HL-60 (cell line): ENCODE measurements at regions not wholly inside any gene's neighbourhood (a gene's known extent, or its start where the extent isn't known, plus 50 kb on each side); places are given as distances from the start of the nearest gene placed in this dataset.

Experiments used
- GABPA ChIP-seq: IDR thresholded peaks from 2 replicates; pipeline ENCODE4 v1.6.1; 2012; ENCODE audit warnings: low read depth
- POLR2AphosphoS5 ChIP-seq: IDR thresholded peaks from 2 replicates; pipeline ENCODE4 v1.6.1; 2012; ENCODE audit warnings: low read depth
- TF ChIP-seq, protein P1 (sequence below): IDR thresholded peaks from one replicate; pipeline ENCODE4 v1.5.1; 2011; ENCODE audit warnings: low read length, control low read depth, inconsistent platforms; ENCODE audit not compliant: insufficient read depth
- TF ChIP-seq, protein P2 (sequence below): IDR thresholded peaks from 2 replicates; pipeline ENCODE4 v1.6.1; 2012; ENCODE audit warnings: low read depth; ENCODE audit not compliant: insufficient replicate concordance

DNA sequence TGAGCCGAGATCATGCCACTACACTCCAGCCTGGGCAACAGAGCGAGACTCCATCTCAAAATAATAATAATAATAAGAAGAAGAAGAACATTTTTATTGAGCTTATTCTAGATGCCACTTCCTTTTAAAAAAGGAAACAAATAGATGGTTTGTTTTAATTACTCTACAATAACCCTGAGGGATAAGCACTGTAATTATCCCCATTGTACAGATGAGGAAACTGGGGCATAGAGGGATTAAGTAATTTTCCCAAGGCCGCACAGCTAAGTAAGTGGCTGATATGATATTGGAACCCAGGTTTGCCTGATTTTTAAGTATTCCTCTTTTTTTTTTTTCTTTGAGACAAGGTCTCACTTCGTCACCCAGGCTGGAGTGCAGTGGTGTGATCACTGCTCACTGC is 58.5 kb upstream of the LRIG2 start:
- TF ChIP-seq, protein P1, sequence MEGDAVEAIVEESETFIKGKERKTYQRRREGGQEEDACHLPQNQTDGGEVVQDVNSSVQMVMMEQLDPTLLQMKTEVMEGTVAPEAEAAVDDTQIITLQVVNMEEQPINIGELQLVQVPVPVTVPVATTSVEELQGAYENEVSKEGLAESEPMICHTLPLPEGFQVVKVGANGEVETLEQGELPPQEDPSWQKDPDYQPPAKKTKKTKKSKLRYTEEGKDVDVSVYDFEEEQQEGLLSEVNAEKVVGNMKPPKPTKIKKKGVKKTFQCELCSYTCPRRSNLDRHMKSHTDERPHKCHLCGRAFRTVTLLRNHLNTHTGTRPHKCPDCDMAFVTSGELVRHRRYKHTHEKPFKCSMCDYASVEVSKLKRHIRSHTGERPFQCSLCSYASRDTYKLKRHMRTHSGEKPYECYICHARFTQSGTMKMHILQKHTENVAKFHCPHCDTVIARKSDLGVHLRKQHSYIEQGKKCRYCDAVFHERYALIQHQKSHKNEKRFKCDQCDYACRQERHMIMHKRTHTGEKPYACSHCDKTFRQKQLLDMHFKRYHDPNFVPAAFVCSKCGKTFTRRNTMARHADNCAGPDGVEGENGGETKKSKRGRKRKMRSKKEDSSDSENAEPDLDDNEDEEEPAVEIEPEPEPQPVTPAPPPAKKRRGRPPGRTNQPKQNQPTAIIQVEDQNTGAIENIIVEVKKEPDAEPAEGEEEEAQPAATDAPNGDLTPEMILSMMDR, result no peak
- TF ChIP-seq, protein P2, sequence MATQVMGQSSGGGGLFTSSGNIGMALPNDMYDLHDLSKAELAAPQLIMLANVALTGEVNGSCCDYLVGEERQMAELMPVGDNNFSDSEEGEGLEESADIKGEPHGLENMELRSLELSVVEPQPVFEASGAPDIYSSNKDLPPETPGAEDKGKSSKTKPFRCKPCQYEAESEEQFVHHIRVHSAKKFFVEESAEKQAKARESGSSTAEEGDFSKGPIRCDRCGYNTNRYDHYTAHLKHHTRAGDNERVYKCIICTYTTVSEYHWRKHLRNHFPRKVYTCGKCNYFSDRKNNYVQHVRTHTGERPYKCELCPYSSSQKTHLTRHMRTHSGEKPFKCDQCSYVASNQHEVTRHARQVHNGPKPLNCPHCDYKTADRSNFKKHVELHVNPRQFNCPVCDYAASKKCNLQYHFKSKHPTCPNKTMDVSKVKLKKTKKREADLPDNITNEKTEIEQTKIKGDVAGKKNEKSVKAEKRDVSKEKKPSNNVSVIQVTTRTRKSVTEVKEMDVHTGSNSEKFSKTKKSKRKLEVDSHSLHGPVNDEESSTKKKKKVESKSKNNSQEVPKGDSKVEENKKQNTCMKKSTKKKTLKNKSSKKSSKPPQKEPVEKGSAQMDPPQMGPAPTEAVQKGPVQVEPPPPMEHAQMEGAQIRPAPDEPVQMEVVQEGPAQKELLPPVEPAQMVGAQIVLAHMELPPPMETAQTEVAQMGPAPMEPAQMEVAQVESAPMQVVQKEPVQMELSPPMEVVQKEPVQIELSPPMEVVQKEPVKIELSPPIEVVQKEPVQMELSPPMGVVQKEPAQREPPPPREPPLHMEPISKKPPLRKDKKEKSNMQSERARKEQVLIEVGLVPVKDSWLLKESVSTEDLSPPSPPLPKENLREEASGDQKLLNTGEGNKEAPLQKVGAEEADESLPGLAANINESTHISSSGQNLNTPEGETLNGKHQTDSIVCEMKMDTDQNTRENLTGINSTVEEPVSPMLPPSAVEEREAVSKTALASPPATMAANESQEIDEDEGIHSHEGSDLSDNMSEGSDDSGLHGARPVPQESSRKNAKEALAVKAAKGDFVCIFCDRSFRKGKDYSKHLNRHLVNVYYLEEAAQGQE, result no peak
- no peak for TF ChIP-seq POLR2AphosphoS5
- no peak for TF ChIP-seq GABPA
